ENCODE measurements at regions not wholly inside any gene's neighbourhood (a gene's known extent, or its start where the extent isn't known, plus 50 kb on each side); places are given as distances from the start of the nearest gene placed in this dataset.

DNA sequence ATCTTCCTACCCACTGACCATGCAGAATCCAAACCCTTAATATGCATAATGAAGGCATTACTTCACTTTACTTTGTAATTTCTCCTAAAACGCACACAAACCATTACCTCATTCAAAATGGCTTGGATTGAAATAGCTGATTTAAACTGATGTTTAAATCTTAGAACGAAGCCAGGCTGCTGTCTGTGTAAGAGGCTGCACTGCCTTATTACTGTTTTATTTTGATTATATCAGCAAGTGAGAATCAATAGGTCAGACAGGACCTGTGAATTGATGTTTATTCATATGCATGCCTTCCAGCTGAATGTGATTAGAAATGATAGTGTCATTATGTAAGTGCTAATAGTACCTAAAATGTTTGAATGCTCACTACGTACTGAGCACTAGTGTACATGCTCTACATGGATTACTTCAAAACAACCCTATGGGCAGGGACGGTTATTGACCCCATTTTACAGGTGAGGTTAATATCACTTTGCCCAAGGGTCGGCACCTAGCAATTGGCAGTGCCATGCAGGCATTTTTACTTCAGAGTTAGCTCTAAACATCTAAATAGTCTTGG is 314.2 kb upstream of the CBLB start:
- ChIA-PET POLR2A (no interaction called here), CTCF (no interaction called here)
- H3K27ac ChIP-seq (ENCODE audit: low read depth, low read length) = no peak overlapping the region
- no peaks in the 10 kb centered on the region for H3K9me3 ChIP-seq (ENCODE audit: control insufficient read depth, insufficient read depth, low read length)
- no peak for DNase-seq (ENCODE audit: low read depth, low spot score)
- no peaks in the 10 kb centered on the region for H3K27me3 ChIP-seq (ENCODE audit: control insufficient read depth, insufficient read depth, low read length)
- H3K4me3 ChIP-seq (ENCODE audit: low read depth, low read length) = no peak overlapping the region
- TF ChIP-seq, protein P1, sequence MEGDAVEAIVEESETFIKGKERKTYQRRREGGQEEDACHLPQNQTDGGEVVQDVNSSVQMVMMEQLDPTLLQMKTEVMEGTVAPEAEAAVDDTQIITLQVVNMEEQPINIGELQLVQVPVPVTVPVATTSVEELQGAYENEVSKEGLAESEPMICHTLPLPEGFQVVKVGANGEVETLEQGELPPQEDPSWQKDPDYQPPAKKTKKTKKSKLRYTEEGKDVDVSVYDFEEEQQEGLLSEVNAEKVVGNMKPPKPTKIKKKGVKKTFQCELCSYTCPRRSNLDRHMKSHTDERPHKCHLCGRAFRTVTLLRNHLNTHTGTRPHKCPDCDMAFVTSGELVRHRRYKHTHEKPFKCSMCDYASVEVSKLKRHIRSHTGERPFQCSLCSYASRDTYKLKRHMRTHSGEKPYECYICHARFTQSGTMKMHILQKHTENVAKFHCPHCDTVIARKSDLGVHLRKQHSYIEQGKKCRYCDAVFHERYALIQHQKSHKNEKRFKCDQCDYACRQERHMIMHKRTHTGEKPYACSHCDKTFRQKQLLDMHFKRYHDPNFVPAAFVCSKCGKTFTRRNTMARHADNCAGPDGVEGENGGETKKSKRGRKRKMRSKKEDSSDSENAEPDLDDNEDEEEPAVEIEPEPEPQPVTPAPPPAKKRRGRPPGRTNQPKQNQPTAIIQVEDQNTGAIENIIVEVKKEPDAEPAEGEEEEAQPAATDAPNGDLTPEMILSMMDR (IDR thresholded peaks at IDR 0.05; ENCODE audit: low read depth, low read length) = no peak

GRCh38 chr3:106183762-106184391 is 315.1 kb upstream of the CBLB start:
- DNase-seq (ENCODE audit: low read depth, low spot score) = peak; percentile 43
- no peaks in the 10 kb centered on the region for H3K27me3 ChIP-seq (ENCODE audit: control insufficient read depth, insufficient read depth, low read length)
- CTCF ChIA-PET = no interaction called here
- POLR2A ChIA-PET = no interaction called here
- H3K4me3 ChIP-seq (ENCODE audit: low read depth, low read length) = no peak overlapping the region
- no peak overlapping the region for H3K27ac ChIP-seq (ENCODE audit: low read depth, low read length)
- TF ChIP-seq, protein P1 (IDR thresholded peaks at IDR 0.05; ENCODE audit: low read depth, low read length) = no peak
- H3K9me3 ChIP-seq (ENCODE audit: control insufficient read depth, insufficient read depth, low read length) = no peaks in the 10 kb centered on the region

DNA sequence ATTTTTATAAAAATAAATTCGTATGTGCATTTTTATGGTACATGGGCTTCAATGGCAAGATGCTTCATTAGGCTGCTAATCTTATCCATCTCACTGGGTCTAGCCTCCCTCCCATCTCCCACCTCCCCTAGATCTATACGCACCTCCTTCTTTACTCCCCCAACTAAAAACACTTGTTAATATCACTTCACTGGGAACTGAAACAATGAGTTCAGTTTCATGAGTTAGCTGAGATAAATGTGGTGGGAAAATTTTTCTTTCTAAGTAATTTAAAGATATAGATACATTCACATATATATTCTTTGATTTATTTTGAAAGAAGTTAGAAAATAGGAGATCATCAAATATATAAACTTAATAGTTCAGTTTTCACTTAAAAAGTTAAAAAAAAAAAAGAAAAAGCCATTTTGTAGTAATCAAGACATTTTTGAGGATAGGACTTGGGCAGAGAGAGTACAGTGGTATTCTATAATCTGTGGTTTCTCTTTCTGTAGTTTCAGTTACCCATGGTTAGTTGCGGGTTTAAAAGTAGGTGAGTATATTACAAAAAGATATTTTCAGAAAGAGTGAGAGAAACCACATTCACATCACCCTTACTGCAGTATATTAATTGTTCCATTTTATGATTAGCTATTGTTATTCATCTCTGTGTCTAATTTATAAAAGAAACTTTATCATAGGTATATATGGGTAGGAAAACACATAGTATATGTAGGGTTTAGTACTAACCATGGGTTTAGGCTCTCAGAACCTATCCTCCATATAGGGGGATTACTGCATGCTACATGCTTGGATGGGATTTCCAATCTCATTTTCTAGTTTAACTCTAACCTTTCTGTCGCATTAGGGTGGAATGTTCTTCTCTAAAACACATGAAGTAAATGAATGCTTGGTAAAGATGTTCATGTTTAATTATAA is 316.0 kb upstream of the CBLB start:
- TF ChIP-seq, protein P1 (IDR thresholded peaks at IDR 0.05; ENCODE audit: low read depth, low read length) = no peak
- H3K9me3 ChIP-seq (ENCODE audit: control insufficient read depth, insufficient read depth, low read length) = no peaks in the 10 kb centered on the region
- DNase-seq (ENCODE audit: low read depth, low spot score) = no peak
- ChIA-PET POLR2A (no interaction called here), CTCF (no interaction called here)
- H3K27ac ChIP-seq (ENCODE audit: low read depth, low read length) = no peak overlapping the region
- no peak overlapping the region for H3K4me3 ChIP-seq (ENCODE audit: low read depth, low read length)
- H3K27me3 ChIP-seq (ENCODE audit: control insufficient read depth, insufficient read depth, low read length) = no peaks in the 10 kb centered on the region

DNA sequence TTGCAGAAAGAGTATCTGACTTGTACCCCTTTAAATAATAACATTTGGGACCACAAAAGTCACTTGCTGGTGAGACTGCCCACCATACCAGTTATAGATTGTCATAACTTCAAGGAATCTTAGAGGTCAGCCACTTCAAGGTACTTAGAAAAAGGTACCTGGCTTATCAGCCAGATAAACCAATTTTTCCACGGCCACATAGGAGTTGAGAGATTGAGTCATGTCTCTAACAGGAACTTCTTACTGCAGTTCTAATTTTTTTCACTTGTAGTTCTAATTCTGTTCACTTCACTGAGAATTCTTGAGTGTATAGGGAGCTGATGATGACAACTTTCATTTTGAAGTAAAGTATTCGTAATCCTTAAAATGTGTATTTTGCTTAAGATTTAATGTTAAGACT is 317.1 kb upstream of the CBLB start:
- Histone ChIP-seq H3K4me3 (ENCODE audit: low read depth, low read length) (no peak overlapping the region), H3K27me3 (ENCODE audit: control insufficient read depth, insufficient read depth, low read length) (no peaks in the 10 kb centered on the region), H3K9me3 (ENCODE audit: control insufficient read depth, insufficient read depth, low read length) (no peaks in the 10 kb centered on the region), H3K27ac (ENCODE audit: low read depth, low read length) (no peak overlapping the region)
- TF ChIP-seq, protein P1 (IDR thresholded peaks at IDR 0.05; ENCODE audit: low read depth, low read length) = no peak
- POLR2A ChIA-PET = interaction anchor here (0.6 kb wide), 1 partner anchor 35 kb away, joined by 4 read pairs; no protein-coding TSS in a partner anchor
- no peak for DNase-seq (ENCODE audit: low read depth, low spot score)
- CTCF ChIA-PET = no interaction called here

DNA sequence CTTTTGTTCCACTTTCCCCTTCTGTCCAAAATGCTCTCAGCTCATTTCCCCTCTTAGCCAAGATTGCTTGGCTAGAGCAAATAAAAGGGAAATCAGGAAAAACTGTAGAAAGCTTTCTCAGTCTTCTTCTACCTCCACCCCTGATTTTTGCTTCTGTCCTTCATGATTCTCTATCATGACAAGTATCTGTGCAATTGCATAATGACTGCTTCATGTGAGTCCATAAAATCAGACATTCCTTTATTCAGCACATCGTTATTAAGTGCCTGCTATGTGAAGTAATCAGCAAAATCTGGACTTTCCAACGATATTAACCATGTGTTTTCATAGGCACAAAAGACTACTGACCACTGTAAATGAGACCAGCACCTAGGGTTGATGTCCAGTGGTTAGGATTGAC is 321.5 kb upstream of the CBLB start:
- ChIA-PET CTCF (interaction anchor here (0.9 kb wide), 1 partner anchor 420 kb away, joined by 3 read pairs; no protein-coding TSS in a partner anchor), POLR2A (no interaction called here)
- H3K27me3 ChIP-seq (ENCODE audit: control insufficient read depth, insufficient read depth, low read length) = no peaks in the 10 kb centered on the region

More for the DNA sequence above, 321.5 kb upstream of the CBLB start:
- Histone ChIP-seq H3K9me3 (ENCODE audit: control insufficient read depth, insufficient read depth, low read length) (no peaks in the 10 kb centered on the region), H3K4me3 (ENCODE audit: low read depth, low read length) (no peak overlapping the region), H3K27ac (ENCODE audit: low read depth, low read length) (no peak overlapping the region)
- TF ChIP-seq, protein P1 (IDR thresholded peaks at IDR 0.05; ENCODE audit: low read depth, low read length) = no peak
- no peak for DNase-seq (ENCODE audit: low read depth, low spot score)
